HL-60 (cell line): ENCODE measurements at regions not wholly inside any gene's neighbourhood (a gene's known extent, or its start where the extent isn't known, plus 50 kb on each side); places are given as distances from the start of the nearest gene placed in this dataset.

Experiments
- CTCF ChIP-seq: IDR thresholded peaks from one replicate; pipeline ENCODE4 v1.5.1; 2011; ENCODE audit warnings: low read length, control low read depth, inconsistent platforms; ENCODE audit not compliant: insufficient read depth
- GABPA ChIP-seq: IDR thresholded peaks from 2 replicates; pipeline ENCODE4 v1.6.1; 2012; ENCODE audit warnings: low read depth
- POLR2AphosphoS5 ChIP-seq: IDR thresholded peaks from 2 replicates; pipeline ENCODE4 v1.6.1; 2012; ENCODE audit warnings: low read depth

GRCh38 chrX:39823854-39824253 lies 273.9 kb downstream of the BCOR start:
- TF ChIP-seq CTCF = no peak
- no peak for TF ChIP-seq GABPA
- no peak for TF ChIP-seq POLR2AphosphoS5
